Testis (tissue), 2 donors: ENCODE measurements at regions not wholly inside any gene's neighbourhood (a gene's known extent, or its start where the extent isn't known, plus 50 kb on each side); places are given as distances from the start of the nearest gene placed in this dataset.

Experiments
- CTCF ChIP-seq, 3 experiments: fragments of 450-650 bp in 2 of 3; fragments of 200-600 bp in 1 of 3; sonication (generic) in 1 of 3; IDR thresholded peaks; one replicate each; pipeline ENCODE4 v1.5.1; 2016 to 2019; ENCODE audit warnings: antibody characterized with exemption in 3 of 3, mild to moderate bottlenecking in 2 of 3, moderate library complexity in 1 of 3
- POLR2A ChIP-seq: fragments of 450-650 bp; IDR thresholded peaks from one replicate; pipeline ENCODE4 v1.6.1; 2017; ENCODE audit warnings: antibody characterized with exemption, mild to moderate bottlenecking, moderate library complexity

- TF ChIP-seq CTCF (IDR thresholded peaks at IDR 0.05): no peak
- no peak for TF ChIP-seq POLR2A
Observed at GRCh38 chr11:96470521-96470920, 80.7 kb downstream of the JRKL start.
